ENCODE measurements at regions not wholly inside any gene's neighbourhood (a gene's known extent, or its start where the extent isn't known, plus 50 kb on each side); places are given as distances from the start of the nearest gene placed in this dataset.

DNA sequence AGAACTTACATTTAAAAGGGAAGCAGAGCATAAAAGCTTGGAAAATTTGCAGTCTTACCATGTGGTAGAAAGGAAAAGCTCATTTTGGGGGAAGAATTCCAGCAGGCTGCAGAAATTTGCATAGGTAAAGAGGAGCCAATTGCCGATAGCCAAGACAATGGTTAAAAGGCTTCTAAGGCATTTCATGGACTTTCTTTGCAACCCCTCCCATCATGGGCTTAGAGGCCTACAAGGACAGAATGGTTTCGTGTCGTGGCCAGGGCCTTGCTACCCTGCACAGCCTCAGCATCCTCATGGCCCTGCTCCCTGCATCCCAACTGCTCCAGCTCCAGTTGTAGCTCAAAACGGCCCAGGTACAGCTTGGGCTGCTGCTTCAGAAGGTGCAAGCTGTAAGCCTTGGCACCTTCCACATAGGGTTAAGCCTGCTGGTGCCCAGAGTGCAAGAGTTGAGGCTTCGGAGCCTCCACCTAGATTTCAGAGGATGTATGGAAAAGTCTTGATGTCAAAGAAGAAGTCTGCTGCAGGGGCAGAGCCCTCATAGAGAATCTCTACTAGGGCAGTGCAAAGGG, 420.3 kb downstream of the PCDH17 start:
- no peak for DNase-seq

- no peak for DNase-seq
These were observed 424.9 kb downstream of the PCDH17 start for GRCh38 chr13:58056426-58056825.

- DNase-seq: no peak
These were observed 428.1 kb downstream of the PCDH17 start for GRCh38 chr13:58059624-58060023.

DNA sequence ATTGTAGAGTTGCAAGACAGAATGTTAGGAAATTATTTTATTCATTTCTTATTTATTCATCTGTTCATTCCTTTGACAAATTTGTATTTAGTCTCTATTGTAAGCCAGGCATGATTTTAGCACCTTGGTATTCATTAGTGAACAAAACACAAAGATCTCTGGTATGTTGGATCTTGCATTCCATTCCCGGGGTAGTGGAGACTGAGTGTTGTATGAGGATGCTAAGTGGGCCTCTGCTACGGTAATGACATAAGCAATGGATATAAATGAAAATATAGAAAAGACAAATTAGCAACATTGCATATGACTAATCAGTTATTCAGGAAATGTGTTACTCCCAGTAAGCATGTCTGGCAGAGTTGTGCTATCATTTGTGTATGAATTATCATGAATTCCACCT, 449.3 kb downstream of the PCDH17 start:
- no peak for DNase-seq

DNA sequence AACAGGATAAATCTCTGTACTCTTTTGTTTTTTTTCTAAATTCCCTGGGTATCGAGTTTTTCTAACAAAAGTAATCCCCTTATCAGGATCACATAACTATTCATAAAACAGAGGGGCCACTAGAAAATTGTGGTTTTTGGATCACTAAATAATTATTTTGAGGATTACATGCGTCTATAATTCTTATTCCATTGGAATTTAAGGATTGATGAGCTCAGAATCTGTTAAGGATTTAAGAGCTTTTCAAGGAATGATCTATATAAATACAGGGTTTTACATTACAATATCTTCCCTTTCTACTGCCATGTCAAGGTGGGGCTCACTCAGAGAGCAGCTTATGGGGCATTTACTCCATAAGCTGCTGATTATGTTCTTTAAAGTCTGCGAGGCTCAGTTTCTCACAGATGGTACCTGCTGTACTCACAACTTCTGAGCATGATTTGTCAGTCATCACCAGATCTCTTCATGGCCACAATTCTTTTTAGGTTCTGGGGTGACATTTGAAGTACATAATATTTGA, 449.8 kb downstream of the PCDH17 start:
- DNase-seq: no peak

DNA sequence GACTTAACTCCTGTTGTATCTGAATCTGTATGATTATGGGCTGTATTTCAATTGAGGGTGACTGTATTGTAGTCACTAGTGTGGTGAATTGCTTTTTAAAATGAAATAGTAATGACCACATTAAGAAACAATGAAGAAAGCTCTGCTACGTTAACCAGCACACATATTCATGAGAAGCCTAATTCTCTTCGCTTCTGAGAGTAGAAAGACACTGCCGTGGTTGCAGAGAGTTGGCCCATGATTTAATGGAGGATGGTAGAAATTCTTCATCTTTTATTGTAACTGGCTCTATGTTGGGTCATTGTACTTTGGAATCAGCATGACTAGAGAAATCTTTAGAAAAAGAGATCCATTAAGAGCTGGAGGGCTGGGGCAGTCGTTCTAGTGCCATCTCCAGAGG, 451.5 kb downstream of the PCDH17 start:
- no peak for DNase-seq

- DNase-seq: no peak
These were observed 453.7 kb downstream of the PCDH17 start for GRCh38 chr13:58085274-58085673.

GRCh38 chr13:58085819-58086218, 454.3 kb downstream of the PCDH17 start:
- DNase-seq: no peak

DNA sequence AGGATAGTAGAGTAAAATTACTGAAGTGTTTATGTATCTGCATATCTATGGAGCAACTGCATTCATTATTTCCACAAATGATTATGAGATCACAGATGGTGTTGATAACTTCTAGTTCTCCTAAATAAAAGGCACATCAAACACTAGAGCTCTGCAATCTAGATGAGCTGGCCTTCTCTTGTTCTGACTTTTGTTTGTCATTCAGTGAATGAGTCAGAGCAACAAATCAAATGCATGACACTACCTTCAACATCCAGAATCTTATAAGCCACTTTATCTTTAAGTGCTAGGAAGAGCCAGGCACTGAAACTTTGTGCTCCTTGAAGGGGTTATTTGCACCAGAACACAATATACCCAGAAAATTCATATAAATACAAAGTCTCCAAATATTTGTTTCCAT, 456.0 kb downstream of the PCDH17 start:
- no peak for DNase-seq

DNA sequence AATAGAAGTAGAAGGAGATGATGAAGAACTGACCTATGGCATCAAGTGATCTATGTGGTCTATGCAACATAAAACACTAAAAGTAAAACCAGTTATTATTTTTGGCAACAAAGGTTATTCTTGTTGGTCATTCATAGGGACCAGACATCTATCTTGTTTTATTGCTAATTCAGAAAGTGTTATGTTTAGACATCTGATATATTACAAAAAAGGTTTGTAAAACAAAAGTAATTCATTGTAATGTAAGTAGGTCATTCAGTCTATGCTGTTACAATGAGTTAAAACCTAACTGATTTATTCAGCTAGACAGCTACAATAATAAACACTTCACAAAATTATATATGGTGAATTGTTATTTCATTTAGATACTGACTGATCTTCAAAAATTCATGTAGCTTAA, 461.9 kb downstream of the PCDH17 start:
- DNase-seq: no peak

GRCh38 chr13:58097831-58098230, 466.3 kb downstream of the PCDH17 start:
- DNase-seq: no peak

DNA sequence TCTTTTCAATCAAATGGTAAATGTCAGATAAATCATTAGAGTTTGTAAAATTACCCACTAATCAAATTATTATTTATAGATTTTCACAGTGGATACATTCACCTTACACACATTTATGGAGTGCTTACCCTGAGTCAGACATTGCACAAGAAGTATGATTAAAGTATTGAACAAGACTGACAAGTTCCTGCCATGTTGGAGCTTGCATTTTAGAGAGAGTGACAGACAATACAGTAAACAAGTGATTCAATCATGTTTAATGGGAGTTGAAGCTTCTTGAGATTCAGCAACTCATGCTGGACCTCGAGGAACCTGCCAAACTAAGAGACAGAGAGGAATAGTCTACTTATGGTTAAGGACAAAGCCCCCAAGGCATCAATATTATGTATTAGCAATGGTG, 487.8 kb downstream of the PCDH17 start:
- no peak for DNase-seq

DNA sequence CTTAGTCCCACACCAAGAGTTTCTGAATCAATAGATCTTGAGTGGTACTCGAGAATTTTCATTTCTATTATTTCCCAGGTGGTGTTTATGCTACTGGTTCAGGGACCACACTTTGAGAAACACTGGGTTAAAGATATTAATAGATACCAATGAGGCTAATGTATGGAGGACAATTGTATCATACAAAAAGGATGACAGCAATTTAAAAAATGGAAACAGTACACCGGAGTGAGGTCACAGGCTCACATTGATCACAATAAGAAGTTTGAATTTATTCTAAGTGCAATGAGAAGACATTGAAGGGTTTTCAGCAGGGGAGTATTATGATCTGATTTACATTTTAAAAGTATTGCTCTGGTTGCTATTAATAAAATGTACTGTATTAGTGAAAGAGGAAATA, 488.3 kb downstream of the PCDH17 start:
- DNase-seq: no peak

DNA sequence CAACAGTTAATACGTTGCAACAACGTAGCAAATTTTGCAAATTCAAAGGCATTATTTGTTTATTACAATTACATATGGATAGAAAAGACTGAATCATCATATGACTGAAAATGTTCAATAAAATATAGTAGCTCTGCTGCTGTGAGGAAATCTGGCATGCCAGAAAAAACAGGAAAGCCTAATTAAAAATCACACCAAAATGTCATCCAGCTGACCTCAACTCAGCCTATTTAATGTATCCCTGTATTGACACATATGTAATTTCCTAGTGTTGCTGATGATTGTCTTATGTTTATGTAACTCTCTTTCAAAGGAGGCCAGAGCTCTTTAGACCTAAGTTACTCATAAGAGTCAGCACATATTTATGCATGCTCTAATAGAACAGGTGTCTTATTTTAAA, 495.0 kb downstream of the PCDH17 start:
- DNase-seq: no peak

DNA sequence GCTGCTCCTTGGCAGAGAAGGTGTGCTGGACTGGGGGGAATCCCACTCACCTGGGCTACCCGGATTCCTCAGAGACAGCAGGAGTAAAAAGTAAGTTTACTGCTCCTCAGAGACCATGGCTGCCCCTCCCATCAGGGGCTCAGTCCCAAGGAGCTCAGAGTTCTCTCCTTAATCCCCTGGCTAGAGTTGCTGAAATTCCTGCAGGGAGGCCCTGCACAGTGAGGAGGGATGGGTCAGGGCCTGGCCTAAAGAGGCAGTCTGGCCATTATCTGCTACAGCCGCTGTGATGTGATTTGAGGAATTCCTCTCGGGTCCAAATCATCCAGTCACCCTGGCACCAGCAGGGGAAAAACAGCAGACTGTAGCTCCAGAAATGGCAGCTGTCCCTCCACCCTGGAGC, 502.5 kb downstream of the PCDH17 start:
- no peak for DNase-seq

DNA sequence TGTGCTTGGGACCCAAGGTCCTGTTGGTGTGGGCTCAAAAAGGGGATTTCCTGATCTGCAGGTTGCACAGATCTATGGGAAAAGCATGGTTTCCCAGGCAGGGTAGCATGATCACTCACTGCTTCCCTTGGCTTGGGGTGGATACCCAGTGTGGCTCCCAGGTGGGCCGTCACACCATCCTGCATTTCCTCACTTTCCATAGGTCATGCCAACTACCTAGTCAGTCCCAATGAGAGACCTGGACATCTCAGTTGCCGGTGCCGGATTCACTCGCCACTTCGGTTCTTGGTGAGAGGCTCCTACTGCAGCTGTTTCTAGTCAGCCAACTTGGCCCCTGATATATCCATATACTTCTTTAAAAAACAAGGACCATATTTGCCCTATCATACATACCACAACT, 503.0 kb downstream of the PCDH17 start:
- DNase-seq: no peak

DNA sequence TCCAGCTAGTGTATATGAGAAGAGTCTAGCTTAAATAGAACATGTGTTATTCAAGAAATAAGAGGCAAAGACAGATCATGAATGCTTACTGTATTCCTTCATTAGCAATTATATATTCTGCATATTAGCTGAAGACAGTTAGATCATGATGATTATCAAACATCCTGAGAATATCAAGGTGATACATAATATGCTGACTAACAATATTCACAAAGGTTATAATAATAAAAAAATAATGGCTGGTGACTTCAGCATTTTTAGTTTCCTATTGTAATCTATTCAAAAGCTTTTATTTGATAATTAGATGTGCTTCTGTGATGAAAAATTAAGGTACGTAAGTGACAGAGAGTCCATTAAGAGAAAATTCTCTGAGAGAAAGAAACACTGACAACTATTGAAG, 511.4 kb downstream of the PCDH17 start:
- DNase-seq: no peak

DNA sequence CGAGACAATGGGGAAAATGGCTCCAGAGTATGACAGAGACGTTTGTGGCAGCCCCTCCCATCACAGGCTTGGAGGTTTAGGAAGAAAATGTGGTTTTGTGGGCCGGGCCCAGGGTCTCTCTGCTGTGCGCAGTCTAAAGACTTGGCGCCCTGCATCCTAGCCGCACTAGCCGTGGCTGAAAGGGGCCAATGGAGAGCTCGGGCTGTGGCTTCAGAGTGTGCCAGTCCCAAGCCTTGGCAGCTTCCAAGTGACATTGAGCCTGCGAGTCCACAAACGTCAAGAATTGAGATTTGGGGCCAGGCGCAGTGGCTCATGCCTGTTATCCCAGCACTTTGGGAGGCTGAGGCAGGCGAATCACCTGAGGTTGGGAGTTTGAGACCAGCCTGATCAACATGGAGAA, 513.1 kb downstream of the PCDH17 start:
- DNase-seq: no peak

- no peak for DNase-seq
These were observed 519.9 kb downstream of the PCDH17 start for GRCh38 chr13:58151452-58151851.

DNA sequence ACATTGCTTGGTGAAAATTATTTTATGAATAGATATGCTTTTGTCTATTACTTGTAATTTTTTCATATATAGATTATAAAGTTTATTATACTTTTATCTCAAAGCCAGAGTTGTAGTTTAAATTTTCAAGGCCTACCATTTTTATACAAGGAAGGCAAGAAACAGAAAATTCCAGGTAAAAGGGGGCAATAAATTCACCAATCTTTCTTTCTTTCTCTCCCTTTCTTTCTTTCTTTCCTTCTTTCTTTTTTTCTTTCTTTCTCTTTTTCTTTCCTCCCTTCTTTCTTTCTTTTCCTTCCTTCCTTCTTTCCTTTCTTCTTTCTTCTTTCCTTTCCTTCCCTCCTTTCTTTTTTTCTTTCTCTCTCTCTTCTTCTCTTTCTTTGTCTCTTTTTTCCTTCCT, 529.4 kb downstream of the PCDH17 start:
- no peak for DNase-seq

- DNase-seq: no peak
These were observed 534.1 kb downstream of the PCDH17 start for GRCh38 chr13:58165617-58166016.

DNA sequence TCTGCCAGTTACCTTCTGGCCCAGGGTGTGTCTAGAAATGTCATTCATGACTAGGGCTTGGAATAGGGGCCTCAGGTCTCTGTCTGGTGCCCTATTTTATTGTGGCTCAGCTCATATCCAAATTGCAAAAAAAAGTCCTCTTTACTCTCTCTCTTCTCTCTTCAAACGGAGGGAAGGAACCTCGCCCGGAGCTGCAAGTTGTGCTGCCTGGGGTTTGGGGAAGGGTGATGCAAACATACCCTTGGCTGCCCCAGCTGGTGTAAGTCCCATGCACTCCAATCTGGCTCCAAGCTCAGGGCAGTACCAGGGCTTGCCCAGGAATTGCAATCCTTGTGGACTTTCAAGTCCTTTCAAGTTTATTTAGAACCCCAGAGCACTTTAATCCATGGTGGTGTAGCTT, 549.6 kb downstream of the PCDH17 start:
- no peak for DNase-seq

- DNase-seq: no peak
These were observed 556.3 kb downstream of the PCDH17 start for GRCh38 chr13:58187881-58188280.

DNA sequence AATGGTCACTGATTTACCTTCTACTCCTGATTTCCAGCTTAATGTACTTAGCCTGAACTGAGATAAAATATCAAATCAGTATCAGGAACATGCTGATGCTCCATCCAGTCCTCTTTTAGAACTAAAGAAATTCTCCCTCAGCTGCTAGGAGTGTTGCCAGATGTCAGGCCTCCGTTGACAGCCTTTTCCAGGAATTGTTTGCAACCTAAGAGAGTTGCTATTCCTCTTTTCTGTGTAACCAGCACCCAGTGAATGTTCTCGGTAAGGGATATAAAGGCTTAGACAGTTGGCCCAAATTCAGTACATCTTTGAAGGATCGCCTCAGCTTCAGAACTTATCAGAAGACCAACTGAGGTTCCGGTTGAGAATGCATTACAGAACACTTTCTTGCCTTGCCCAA, 559.0 kb downstream of the PCDH17 start:
- no peak for DNase-seq

DNA sequence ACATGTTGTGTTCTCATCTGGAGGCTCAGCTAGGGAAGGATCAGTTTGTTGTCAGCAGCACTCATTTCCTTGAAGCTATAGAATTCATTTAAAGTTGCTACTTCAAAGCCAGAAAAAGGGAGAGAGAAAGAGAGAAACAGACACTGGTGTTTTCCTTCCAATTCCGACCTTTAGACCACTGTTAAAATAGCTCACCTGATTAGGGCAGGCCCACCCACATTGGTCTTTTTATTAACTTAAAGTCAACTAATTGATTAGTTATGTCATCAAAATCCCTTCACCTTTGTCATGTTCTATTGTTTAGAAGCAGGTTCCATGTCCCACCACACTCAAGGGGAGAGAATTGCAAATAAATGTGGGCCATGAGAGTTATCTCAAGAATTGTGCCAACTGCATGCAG, 560.2 kb downstream of the PCDH17 start:
- DNase-seq: no peak

DNA sequence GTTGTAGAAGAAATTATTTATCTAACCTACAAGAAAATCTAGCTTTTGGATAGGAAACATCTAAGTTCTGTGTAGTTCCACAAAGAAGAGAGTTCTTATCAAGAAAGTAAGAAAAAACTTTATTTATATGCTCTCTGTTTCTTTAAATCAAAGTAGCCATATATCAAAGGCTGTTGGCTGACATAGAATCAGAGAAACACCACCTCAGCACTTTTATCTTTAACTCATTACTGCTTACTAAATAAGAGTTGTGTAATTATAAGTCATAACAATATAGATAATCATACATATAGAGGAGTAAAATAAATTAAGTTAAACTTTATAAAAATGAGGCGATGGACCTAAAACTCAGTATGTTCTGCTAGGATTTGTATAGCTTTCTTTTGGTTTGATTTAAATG, 570.6 kb downstream of the PCDH17 start:
- no peak for DNase-seq

Data from activated CD4-positive, CD25-positive, alpha-beta regulatory T cell (primary cell).